ENCODE measurements at regions not wholly inside any gene's neighbourhood (a gene's known extent, or its start where the extent isn't known, plus 50 kb on each side); places are given as distances from the start of the nearest gene placed in this dataset.

- Histone ChIP-seq H2BK120ac (replicated peaks; ENCODE audit: low read depth, low read length) (no peak overlapping the region), H4K5ac (ENCODE audit: insufficient read length, low read depth, low read length) (no peak overlapping the region), H3K27me3 (replicated peaks in 1 of 4; ENCODE audit: control insufficient read depth in 3 of 4, extremely low read depth in 1 of 4, insufficient read depth in 3 of 4, low read length in 3 of 4) (no peaks in the 10 kb centered on the region), H3K79me2 (ENCODE audit: control insufficient read depth in 1 of 2, insufficient read depth in 2 of 2, low read length in 2 of 2) (no peaks in the 10 kb centered on the region), H3K56ac (replicated peaks; ENCODE audit: insufficient read length, low read depth, low read length) (no peak overlapping the region), H3K36me3 (ENCODE audit: control insufficient read depth in 2 of 4, insufficient read depth in 4 of 4, low read length in 3 of 4) (no peaks in the 10 kb centered on the region), H2BK12ac (ENCODE audit: low read depth, low read length) (no peak overlapping the region), H3K4me3 (ENCODE audit: extremely low read depth in 1 of 4, insufficient read depth in 2 of 4, low read depth in 3 of 4, low read length in 4 of 4) (no peak overlapping the region), H4K91ac (replicated peaks; ENCODE audit: insufficient read length, low read length) (no peak overlapping the region), H3K23me2 (ENCODE audit: low read depth, low read length) (no peaks in the 10 kb centered on the region), H2AFZ (ENCODE audit: low read length) (no peak overlapping the region), H3K27ac (ENCODE audit: low read depth, low read length) (no peak overlapping the region), H2BK20ac (ENCODE audit: low read length) (no peak overlapping the region), H3K23ac (ENCODE audit: insufficient read length) (no peak overlapping the region), H4K20me1 (replicated peaks in 1 of 2; ENCODE audit: control insufficient read depth in 1 of 2, insufficient read depth in 2 of 2, low read length in 2 of 2) (no peaks in the 10 kb centered on the region), H3K9me3 (ENCODE audit: insufficient read depth in 2 of 2, low read depth in 1 of 2, low read length in 1 of 2) (no peaks in the 10 kb centered on the region), H3K4ac (replicated peaks; ENCODE audit: insufficient read length, low read depth, low read length) (no peak overlapping the region), H3K18ac (ENCODE audit: extremely low read depth, low read length) (no peak overlapping the region), H4K8ac (ENCODE audit: extremely low read depth, insufficient read depth, low read length) (no peak overlapping the region), H3K14ac (ENCODE audit: insufficient read length) (no peak overlapping the region), H3K4me2 (ENCODE audit: insufficient read depth in 1 of 2, low read depth in 2 of 2, low read length in 2 of 2) (no peak overlapping the region), H3K4me1 (replicated peaks in 1 of 4; ENCODE audit: control insufficient read depth in 3 of 4, insufficient read depth in 4 of 4, low read length in 3 of 4) (no peaks in the 10 kb centered on the region), H2AK5ac (ENCODE audit: low read depth, low read length) (no peak overlapping the region), H2BK5ac (ENCODE audit: low read depth, low read length) (no peak overlapping the region), H3K79me1 (ENCODE audit: low read depth, low read length) (no peaks in the 10 kb centered on the region), H2BK15ac (ENCODE audit: low read length) (no peak overlapping the region), H3K9ac (replicated peaks in 1 of 4; ENCODE audit: extremely low read depth in 1 of 4, low read depth in 3 of 4, low read length in 3 of 4) (no peak overlapping the region)
- TF ChIP-seq POU5F1 (IDR thresholded peaks at IDR 0.05; ENCODE audit: low read depth, low read length) (no peak), NRF1 (IDR thresholded peaks at IDR 0.05; ENCODE audit: low read depth, low read length) (no peak), EZH2 (IDR thresholded peaks at IDR 0.05; ENCODE audit: low read depth, low read length, severe bottlenecking) (no peak), TCF12 (IDR thresholded peaks at IDR 0.05; ENCODE audit: low read depth, low read length) (no peak), CHD1 (IDR thresholded peaks at IDR 0.05; ENCODE audit: low read depth, low read length) (no peak), BCL11A (IDR thresholded peaks at IDR 0.05; ENCODE audit: low read depth in 2 of 2, low read length in 2 of 2) (no peak)
- TF ChIP-seq, protein P1, sequence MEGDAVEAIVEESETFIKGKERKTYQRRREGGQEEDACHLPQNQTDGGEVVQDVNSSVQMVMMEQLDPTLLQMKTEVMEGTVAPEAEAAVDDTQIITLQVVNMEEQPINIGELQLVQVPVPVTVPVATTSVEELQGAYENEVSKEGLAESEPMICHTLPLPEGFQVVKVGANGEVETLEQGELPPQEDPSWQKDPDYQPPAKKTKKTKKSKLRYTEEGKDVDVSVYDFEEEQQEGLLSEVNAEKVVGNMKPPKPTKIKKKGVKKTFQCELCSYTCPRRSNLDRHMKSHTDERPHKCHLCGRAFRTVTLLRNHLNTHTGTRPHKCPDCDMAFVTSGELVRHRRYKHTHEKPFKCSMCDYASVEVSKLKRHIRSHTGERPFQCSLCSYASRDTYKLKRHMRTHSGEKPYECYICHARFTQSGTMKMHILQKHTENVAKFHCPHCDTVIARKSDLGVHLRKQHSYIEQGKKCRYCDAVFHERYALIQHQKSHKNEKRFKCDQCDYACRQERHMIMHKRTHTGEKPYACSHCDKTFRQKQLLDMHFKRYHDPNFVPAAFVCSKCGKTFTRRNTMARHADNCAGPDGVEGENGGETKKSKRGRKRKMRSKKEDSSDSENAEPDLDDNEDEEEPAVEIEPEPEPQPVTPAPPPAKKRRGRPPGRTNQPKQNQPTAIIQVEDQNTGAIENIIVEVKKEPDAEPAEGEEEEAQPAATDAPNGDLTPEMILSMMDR (IDR thresholded peaks at IDR 0.05; ENCODE audit: control extremely low read depth in 1 of 3, insufficient read depth in 1 of 3, low read depth in 1 of 3, low read length in 3 of 3) = no peak
- POLR2A ChIA-PET (ENCODE audit: partially characterized antibody) = no interaction called here
- FAIRE-seq (no peak), DNase-seq (ENCODE audit: low read depth in 1 of 2, low spot score in 2 of 2) (no peak)
- WGBS, 2 experiments (ENCODE audit: extremely low coverage in 1 of 2, insufficient coverage in 1 of 2, insufficient read length in 1 of 2, insufficient replicate concordance in 2 of 2, low coverage in 1 of 2, low lambda C conversion rate in 2 of 2, missing lambda C conversion rate in 1 of 2) = 92% methylated on average over 8 of the region's 8 CpGs; no CpG with 5 or more reads in 1 of the 2 experiments
- CTCF ChIA-PET (ENCODE audit: partially characterized antibody) = interaction anchor here (1.0 to 1.3 kb wide), 2 partner anchors 85 to 196 kb away, joined by 3 read pairs; no protein-coding TSS in a partner anchor
Measured at GRCh38 chr10:83880252-83880791, 259.0 kb upstream of the GHITM start.
